GM19372 (cell line): ENCODE measurements at regions not wholly inside any gene's neighbourhood (a gene's known extent, or its start where the extent isn't known, plus 50 kb on each side); places are given as distances from the start of the nearest gene placed in this dataset.
"Not testable (repeated sequence)": the region's sequence is repeated elsewhere in the genome, so short reads cannot be mapped to it uniquely, and the experiment has no call there.

Experiments used
- ATAC-seq: cut with Tn5 transposase; IDR thresholded peaks from one replicate; pipeline ENCODE4 v1.9.1; 2021; ENCODE audit warnings: mild to moderate bottlenecking, low read depth, moderate library complexity; ENCODE audit not compliant: unreplicated experiment

DNA sequence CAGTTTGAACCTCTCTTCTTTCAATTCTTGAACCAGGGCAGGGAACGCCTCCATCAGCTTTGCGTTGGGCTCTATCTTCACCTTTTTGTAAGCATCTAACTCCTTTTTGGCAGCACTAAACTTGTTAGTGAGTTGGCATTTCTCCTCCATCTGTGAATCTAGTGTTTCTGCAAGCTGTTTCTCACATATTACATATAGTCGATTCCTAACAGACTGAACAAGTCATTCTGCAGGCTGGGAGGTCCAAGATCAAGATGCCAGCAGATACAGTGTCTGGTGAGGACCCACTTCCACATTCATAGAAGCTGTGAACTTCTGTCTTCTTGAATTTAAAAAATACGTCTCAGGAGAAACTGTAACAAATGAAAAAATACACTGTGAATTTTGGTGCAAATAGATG lies 539.7 kb downstream of the ANKRD7 start:
- ATAC-seq, result no peak

DNA sequence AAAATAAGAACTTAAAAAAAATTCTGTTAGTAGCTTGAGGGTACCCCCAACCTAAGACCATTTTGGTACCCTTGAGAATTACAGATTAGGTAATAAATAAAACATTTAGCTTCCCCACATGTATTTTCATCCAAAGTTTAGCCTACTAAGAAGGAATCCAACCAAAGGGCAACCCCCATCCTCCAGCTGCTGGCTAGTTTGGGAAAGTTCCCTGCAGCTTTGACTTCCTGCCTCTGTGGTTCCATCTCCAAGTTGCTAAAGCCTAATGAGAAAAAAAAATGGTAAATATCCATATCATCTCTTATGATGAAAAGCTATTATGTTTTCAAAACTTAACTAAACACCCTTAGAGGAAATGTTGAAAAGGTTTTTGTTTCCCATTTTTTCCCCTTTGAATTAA lies 547.2 kb downstream of the ANKRD7 start:
- no peak for ATAC-seq

DNA sequence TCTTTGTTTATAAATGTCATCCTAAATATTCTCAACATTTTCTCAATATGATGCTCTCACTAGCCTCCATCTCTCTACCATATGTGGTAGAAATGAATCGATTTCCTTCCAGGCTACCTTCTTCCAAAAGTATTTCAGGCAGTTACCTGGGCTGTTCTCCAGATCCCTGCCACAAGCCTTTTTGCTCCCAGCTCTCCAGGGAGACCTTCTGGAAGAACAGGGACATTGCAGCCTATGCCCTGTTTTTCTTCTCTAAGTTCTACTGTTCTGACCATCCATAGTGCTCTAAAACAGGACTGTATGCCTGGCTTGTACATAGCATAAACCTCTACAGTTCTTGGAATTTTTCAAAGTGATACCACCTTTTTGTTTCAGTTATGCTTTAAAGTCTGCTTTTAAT lies 552.8 kb downstream of the ANKRD7 start:
- no peak for ATAC-seq

DNA sequence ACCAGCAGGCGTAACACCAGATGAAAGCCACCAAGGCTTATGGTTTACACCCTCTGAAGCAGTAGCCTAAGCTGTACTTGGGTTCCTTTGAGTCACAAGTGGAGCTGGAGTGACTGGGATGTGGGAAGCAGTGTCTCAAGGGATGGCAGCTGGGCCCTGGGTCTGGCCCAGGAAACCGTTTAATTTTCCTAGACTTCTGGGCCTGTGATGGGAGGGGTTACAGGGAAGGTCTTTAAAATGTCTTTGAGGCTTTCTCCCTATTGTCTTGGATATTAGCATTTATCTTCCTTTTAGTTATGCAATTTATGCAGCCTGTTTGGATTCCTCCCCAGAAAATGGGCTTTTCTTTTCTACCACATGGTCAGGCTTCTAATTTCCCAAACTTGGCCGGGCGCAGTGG lies 568.2 kb downstream of the ANKRD7 start:
- no peak for ATAC-seq

DNA sequence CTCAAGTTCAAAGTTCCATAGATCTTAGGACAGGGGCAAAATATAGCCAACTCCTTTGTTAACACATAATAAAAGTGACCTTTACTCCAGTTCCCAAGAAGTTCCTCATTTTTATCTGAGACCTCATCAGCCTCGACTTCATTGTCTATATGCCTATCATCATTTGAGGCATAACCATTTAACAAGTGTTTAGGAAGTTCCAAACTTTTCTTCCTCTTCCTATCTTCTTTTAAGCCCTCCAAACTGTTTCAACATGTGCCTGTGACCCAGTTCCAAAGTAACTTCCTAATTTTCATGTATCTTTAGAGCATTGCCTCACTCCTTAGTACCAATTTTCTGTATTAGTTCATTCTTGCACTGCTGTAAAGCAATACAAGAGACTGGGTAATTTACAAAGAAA lies 569.1 kb downstream of the ANKRD7 start:
- ATAC-seq, result no peak

DNA sequence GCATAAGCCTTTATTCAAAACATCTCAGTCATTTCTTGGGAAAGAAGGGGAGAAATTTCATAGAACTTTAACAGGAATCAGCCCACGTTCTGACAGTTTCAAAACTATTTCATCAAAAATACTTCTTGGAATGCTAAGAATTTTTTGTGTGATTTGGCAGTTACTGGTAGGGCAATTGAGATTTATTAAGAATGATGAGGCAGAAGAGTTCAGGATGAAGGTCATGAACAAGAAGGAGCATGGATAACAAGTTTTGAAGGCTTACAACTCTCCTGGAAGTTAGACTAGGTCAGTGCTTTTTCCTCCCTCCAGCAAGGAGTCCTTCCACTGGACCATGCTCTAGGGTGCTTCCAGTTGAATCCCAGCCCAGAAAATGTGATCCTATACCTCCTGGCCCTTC lies 569.9 kb downstream of the ANKRD7 start:
- no peak for ATAC-seq

DNA sequence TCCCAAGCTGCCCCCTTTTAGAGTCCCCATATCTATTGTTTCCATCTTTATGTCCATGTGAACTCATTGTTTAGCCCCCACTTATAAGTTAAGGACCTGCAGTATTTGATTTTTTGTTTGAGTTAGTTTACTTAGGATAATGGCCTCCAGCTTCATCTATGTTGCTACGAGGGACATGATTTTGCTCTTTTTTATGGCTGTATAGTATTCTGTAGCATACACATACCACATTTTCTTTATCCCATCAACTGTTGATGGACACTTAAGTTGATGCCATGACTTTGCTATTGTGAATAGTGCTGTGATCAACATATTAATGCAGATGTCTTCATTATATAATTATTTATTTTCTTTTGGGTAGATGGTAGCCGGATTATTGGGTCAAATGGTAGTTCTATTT lies 576.9 kb downstream of the ANKRD7 start:
- ATAC-seq, result no peak

DNA sequence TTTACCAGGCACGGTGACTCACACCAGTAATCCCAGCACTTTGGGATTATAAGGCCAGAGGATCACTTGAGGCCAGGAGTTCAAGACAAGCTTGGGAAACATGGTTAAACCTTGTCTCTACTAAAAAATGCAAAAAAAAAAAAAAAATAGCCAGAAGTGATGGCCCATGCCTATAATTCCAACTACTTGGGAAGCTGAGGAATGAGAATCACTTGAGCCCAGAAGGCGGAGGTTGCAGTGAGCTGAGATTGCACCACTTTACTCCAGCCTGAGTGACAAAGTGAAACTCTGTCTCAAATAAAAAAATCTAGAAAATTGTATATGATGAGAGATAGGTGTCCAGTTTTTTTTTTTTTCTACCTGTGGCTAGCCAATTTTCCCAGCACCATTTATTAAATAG lies 578.2 kb downstream of the ANKRD7 start:
- ATAC-seq, result no peak

DNA sequence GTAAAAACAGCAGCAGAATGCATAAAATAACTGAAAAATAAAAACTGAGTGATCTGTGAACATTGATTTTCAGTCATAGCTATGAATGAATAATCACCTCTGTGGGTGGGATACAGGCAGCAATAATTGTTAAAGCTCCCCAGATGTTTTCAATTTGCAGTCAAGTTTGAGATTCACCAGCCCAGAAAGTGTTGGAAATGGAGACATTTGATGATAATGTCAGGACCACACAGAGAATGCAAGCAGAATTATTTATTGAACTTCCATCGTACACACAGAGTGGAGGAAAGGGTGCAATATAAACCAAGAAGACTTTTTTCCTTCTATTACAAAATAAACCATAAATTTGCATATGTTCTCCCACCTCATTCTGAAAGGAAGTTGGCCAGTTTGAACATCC lies 601.7 kb downstream of the ANKRD7 start:
- ATAC-seq, result no peak

DNA sequence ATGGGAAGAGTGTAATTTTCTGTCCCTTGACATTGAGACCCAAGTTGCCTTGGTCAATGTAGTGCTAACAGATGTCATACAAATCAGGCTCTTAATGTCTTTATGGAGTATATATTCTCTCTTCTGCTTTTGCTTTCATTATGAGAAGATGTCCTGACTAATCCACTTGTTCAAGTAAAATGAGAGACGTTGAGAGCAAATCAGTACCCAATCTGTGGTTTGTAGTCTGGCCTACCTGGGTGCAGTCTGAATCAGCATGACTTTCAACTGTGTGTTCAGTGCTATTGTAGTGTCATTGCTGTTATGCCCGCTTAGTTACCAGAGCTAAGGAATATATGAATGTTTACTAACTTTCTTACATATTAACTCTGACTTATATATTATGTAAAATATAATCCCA lies 612.4 kb downstream of the ANKRD7 start:
- peak; percentile 67 for ATAC-seq

DNA sequence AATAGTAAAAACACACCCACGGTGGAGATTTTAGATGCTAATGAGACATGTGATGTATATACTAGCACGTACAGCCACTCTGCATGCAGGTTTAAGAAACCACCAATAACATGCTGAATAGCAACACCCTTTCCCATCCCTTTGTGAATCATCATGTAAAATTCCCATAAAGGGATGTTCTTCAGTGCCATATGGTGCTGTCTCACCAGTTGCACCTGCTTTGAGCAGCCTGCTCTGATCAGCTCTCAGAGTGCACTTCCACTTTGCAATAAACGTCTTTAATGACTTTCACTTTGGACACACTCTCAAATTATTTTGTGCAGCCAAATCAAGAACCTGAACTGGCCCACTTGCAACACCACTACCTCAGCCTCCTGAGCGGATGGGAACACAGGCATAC lies 615.0 kb downstream of the ANKRD7 start:
- no peak for ATAC-seq

DNA sequence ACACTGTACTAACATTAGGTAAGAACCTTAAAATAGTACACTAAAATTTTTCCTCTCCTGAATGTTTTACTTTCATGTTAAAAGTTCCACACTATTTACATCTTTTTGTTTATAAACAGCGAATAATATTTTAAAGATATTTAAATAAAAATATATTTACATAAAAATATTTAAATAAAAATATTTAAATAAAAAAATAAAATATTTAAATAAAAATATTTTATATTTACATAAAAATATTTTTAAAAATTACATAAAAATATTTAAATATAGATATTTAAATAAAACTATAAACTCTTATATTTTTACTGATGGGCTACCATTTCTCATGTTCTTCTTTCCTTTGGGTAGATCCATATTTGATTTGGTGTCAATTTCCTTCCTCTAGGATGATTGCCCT lies 619.0 kb downstream of the ANKRD7 start:
- ATAC-seq, result no peak

DNA sequence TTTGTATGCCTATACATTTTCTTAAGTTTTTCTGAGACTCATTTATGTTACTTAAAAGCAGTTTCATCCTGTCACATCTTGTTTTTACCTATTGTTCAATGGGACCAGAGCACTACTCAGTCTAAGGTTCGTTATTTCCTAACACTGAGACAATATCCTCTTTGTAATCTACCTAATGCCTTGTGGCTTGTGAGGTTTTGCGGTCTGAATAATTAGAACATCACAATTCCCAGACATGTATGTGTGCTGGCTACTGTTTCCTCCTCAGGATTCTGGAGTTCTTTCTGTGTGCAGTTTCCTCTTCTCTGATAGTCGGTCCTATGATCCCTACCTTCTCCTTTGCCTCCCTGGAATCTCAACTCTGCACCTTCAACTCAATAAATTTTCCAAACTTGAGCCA lies 620.2 kb downstream of the ANKRD7 start:
- no peak for ATAC-seq

DNA sequence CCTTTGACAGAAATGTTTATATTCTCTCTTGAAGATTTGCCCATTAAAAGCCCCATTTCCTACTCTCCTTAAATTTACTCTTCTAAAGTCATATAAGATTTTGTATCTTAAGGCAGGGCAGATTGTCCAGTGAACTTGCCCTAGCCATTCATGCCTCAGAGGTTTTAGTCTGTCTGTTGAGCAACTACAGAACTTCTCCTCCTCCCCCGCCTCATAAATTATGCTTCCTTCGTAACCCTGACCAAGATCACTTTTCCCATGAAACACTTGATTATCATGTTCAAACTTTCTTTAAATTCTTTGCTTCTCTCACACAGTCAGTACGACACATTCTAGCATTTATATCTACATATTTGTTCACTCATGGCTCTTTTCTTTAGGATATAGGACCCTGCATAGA lies 621.3 kb downstream of the ANKRD7 start:
- no peak for ATAC-seq

DNA sequence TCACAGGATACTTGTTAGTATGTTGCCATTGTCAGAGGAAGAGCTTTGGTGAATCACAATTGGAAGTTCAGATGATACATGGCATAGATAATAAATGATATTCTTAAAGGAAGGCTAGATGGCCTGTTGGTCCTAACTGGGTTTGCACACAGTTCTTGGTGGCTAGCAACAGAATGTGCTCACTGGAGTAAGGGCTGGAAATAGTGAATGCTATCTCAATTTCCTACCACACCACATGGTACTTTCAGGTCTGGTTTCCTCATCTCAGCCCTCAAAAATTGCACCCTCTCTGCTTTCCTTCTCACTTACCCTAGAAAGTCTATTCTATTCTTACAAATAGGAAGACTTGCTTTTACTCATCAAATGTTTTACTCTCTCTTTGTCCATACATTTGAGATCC lies 622.5 kb downstream of the ANKRD7 start:
- ATAC-seq, result no peak

DNA sequence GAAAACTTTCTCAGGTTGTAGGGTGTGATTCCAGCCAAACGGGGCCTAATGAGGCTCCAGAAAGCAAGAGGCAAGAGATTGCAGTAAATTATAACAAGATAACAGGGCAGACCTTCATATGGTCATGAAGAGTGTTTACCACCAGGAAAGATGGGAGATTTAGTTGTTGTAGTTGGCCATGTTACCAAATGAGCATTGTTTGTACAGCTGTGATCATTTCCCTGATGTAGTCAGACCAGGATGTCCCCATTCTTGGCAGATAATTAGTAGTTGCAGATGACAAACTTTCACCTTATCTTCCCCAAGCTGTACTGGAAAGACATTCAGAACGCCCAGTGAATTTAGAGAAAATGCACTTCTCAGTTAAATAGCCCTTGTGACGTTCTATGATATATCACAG lies 630.8 kb downstream of the ANKRD7 start:
- ATAC-seq, result no peak

DNA sequence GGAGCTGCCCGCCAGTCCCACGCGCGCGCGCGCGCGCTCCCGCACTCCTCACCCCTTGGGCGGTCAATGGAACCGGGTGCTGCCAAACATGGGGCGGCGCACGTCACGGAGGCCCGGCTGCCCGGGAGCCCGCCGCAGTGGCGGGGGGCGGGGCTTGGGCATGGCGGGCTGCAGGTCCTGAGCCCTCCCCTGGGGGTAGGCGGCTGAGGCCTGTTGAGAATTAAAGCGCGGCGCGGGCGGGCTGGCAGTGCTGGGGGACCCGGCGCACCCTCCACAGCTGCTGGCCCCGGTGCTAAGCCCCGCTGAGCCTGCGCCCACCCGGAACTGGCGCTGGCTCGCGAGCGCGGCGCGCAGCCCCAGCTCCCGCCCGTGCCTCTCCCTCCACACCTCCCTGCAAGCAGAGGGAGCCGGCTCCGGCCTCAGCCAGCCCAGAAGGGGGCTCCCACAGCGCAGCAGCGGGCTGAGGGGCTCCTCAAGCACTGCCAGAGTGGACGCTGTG lies 634.2 kb downstream of the ANKRD7 start:
- ATAC-seq, result no peak

DNA sequence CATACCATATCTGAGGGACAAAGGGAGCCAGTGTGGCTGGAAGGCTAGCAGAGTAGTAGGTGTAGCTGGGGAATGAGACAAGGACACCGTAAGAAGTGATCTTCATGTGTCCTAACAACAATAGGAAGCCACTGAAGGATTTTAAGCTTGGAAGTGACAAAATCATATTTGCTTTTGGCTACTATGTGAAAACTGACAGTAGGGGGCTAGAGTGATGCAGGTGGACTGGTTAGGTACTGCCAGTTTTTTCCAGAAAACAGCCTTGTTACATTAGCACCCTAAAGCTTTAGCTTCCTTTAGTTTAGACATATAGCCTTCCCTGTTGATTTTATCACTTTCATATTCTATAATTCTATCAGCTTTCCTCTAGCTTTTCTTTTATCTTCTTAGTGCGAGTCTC lies 637.1 kb downstream of the ANKRD7 start:
- ATAC-seq, result no peak

DNA sequence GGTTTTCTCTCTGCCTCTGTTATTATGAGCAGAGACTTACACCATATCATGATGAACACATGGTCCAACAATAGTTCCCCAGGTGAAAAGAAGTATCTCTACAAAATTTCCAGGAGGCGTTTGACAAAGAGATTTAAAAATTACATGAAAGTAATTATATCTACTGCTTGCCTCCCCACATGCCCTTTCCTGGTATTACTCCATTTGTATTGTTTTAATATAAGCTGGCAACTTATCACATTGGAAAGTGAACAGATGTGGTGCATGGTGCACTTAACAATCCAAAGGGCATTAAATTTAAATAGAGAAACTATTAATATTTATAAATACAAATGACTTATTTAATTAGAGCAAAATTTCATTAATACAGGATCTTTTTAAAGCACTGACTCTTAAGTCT lies 638.2 kb downstream of the ANKRD7 start:
- ATAC-seq, result no peak

DNA sequence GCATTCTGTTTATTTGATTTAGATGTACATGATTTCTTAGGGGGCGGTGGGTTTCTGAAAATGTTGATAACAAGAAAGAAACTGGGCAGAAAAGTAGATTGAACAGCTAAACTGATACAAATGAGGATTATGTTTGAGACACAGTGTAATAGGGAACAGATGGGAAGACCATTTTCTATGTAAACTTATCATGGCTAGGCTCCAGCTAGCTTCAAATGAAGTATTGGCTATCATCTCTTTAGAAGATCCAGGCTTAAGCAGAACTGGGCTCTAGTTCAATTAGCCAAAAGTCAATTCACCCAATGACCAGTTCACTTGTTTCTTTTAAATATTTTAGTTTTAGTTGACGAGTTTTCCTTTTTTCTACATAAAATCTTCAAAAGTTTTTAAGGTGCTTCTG lies 639.5 kb downstream of the ANKRD7 start:
- no peak for ATAC-seq

DNA sequence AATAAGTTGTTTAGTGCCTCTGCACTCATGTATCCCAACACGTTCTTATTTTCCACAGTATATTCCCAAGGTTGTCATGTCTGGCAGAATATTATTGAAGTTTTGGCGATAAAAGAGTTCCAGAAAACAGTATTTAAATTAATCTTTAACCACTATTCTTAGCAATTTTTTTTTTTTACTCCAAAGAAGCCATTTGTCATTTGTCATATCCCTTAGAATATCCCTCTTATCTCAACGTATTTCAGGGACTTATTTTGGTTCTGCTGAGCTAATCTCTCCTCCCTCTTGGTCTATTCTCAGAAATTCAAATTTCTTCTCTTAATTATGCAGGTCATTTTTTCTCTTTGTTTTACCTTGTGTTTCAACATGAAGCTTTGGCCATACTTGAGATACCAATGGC lies 643.4 kb downstream of the ANKRD7 start:
- ATAC-seq, result no peak

DNA sequence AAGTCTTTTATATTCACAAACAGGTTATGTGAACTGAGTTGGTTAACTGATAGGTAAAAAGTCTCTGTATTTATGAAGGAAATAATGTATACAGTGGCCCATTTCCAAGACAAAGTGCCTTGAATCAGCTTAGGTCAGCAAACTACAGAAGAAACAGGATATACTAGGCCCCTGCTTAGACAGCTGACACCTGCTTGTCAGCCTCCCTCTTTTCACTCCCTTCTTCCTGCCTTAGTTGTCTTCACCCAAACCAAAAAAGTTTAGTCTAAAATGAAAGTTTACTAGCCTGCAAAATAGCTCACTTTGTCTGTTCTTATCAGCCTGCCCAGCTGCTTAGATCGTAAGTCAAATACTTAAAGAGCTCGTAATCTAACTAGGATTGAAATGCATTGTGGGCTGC lies 644.6 kb downstream of the ANKRD7 start:
- not testable (repeated sequence) for ATAC-seq

DNA sequence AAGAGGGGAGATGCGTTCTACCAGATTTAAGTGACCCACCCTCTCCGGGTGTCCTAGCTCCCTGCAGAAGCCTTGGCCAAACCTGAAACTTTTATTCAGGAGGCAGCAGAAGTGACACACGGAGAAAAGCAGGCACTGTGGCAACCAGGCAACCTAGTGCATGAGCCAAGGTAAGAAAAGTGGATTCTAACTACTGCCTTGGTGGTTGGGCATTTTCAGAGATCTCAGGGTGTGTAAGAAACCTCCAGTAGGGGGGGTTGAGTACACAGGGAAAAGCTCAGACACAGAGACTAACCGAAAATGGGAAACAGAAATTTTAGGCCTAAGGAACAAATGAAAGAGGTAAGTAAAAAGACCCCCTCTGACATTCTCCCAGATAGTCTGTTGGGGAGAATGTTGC lies 645.7 kb downstream of the ANKRD7 start:
- ATAC-seq, result no peak

DNA sequence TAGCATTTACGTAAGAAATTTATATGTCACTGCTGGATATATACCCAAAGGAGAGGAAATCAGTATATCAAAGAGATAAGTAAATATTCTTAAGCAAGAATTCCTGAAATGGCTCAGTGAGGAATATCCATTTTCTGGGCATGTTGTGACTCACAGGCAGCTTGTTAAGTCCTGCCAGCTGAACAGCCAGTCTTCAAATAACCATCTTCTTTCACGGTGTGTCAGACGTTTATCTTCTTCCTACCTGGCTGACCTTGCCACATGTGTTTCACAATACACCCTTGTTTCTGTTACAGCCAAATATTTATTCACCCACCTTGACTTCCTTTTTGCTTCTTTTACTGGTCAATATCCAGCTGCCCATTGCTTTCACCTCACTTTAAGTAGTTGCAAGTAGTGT lies 648.1 kb downstream of the ANKRD7 start:
- ATAC-seq, result no peak
